HG03159 (cell line): ENCODE measurements at regions not wholly inside any gene's neighbourhood (a gene's known extent, or its start where the extent isn't known, plus 50 kb on each side); places are given as distances from the start of the nearest gene placed in this dataset.
"Not testable (repeated sequence)": the region's sequence is repeated elsewhere in the genome, so short reads cannot be mapped to it uniquely, and the experiment has no call there.

Source experiments
- ATAC-seq: cut with Tn5 transposase; IDR thresholded peaks from one replicate; pipeline ENCODE4 v1.9.1; 2021; ENCODE audit warnings: mild to moderate bottlenecking, moderate library complexity; ENCODE audit not compliant: unreplicated experiment

DNA sequence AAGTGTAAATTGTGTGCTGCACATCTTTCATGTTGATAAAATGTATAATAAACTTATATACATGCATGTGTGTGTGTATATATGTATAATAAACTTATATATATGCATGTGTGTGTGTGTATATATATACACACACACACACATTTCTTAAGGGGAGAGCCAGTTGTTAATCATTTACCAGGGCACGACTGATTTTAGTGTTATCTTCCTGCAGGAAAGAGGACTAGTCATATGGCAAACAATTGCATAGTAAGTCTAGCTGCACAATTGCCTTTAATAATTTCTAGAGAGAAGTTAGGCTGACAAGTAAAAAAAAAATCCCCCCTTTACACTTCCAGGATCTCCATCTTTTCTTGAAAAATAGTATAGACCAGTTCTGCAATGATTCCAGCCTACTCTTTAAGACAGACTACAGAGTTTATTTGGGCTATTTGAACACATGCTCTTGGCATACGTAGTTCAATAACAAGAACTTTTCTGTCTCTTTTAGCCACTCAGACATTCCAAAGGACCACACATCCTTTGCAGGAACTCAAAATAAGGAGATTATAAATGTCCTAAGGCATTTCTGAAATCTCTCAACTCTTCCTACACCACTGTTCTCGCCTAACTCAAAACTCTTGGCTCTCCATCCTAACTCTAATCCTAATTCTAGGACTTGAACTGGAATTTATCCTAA is 163.6 kb upstream of the SETMAR start:
- ATAC-seq = peak; percentile 53

DNA sequence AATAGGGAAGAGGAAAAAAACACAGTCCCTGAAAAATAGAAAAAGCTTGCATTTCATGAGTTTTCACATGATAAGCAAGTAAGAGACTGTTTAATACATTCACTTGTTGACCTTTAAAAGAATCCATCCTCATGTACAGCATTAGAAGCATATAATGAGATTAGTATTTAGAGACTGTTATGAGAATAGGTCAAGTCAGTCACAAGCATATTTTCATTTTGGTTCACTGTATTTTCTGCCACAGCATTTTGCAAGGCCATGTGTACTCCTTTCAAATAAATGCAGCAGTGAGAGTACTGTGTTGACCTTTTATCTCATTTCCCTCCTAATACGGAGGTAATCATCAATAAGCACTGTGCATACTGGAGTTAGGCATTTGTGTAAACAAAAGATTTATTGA is 162.2 kb upstream of the SETMAR start:
- ATAC-seq = no peak

DNA sequence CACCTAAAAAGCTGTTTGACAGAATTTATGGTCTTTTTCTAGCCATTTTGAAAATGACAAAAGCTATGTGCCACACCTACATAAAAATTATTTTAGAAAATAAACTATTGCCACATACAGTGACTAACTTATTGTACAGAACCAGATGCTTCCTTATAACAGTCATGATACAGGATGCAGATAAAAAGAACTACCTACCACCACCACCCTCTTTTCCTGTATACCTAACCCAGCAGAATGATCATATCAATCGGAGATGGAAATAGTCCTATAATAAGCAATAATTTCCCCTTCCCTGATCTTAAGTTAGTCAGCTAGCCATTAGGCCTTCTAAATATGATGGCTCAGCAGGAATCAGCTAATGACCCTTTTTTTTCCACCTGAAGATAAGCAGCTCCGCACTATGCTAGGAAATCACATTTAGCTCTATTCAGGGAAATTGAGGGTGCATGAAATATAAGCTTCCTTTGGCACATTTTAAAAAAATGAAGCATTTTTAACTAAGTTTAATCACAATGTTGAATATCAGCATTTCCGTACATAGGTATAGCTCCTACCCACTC is 155.5 kb upstream of the SETMAR start:
- ATAC-seq = no peak

DNA sequence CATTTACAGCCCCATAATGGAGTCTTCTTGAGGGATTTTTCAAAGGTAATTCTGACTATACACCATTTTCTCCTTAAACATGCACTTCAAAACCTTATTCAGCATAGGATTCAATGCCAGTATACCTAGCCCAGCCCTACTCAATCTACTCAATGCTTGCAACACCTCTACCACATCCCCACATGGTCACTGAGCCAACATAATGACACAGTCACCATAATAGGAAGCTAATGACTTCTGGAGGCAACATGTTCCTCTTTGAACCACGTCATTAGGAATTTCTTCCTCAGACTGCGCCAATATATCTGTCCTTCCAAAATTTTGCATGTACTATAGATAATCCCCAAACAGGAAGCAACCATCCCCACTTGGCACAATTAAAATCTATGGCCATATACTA is 153.9 kb upstream of the SETMAR start:
- no peak for ATAC-seq

DNA sequence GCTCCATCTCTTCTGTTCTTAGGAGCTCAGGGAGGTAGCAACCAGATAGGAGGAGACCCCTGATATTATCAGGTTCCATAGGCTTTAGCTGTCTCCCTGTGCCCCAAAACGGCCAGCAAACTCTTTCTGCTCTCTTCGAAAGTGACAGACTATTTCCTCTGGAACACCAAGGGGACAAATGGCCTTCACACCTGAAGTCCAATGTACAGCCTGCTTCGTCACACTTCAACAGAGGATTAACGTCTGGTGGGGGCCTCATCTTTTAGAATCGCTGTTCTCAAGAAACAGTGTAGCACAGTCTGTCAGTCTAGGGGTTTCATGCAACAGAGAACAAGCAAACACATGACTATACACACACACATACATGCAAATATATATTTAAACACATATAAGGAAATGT is 152.4 kb upstream of the SETMAR start:
- no peak for ATAC-seq

DNA sequence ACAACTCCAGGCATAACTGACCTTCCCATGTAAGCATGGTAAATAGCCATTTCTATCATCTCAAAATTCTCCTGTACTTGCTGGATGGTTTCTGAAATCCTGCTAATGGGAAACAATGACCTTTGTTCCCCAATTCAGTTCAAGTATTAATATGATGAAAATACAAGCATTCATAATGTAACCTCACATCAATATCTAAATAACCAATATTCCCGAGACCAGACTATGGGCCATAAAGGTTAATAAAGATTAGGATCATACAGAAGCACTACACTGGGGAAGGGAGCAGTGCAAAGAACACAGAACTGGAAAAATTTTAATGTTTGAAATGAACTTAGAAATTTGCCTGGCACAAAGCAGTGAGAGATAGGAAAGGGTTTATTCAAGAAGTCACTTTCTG is 151.3 kb upstream of the SETMAR start:
- no peak for ATAC-seq

DNA sequence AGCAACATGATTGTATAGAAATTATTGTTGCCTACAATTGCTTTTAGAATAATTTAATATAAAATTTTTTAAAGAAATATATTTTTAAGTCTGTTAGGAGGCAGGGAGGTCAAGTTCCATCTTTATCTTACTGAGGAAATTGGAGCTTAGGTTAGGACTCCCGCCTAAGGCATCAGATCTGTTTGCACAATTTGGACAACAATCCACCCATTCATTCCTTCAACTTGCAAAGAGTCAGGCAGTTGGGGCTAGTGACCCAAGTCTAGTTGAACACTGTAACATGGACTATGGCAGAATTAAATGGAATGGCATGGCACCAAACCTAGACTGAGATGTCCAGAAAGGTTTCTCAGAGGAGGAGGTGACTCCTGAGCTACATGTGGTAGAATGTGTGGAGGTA is 149.4 kb upstream of the SETMAR start:
- ATAC-seq = no peak

DNA sequence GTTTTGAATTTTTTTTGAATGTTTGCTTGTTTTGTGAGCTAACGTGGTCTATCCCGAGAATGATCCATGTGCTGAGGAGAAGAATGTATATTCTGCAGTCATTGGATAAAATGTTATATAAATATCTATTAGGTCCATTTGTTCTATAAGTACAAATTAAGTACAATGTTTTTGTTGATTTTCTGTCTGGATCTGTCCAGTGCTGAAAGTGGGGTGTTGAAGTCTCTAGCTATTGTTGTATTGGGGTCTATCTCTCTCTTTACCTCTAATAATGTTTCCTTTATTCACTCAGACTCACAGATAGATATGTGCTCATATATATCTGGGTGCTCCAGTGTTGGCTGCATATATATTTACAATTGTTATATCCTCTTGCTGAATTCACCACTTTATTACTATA is 144.8 kb upstream of the SETMAR start:
- no peak for ATAC-seq

DNA sequence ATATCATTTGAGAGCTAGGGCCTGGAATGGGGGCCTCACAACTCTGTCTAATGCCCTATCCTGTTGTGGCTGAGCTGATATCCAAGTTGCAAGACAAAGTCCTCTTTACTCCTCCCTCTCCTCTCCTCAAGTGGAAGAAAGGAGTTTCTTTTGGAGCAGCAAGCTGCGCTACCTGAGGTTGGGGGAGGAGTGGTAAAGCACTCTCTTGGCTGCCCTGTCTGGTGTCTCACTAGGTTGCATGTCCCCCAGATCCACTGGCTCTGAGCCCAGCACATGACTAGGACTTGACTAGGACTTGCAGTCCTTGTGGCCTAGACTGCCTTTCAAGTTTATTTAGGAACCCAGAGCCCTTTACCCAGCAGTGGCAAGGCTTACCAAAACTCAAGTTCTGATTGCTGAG is 141.1 kb upstream of the SETMAR start:
- ATAC-seq = no peak

DNA sequence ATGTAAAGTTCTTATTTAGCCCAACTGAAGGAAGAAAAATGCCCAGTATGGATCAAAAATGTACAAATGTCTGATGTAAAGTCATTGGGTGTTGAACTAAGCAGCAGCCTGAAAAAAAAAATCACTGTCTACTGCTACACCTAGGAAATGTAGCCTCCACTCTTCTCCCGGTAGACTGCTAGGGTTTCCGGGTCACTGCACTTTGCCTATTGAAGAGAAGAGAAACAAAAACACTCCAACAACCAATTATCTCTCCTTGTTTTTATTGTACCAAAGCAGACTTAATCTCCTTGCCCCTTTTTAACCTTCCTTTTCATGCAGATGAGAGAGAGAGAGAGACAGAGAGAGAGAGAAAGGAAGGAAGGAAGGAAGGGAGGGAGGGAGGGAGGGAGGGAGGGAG is 140.2 kb upstream of the SETMAR start:
- no peak for ATAC-seq

DNA sequence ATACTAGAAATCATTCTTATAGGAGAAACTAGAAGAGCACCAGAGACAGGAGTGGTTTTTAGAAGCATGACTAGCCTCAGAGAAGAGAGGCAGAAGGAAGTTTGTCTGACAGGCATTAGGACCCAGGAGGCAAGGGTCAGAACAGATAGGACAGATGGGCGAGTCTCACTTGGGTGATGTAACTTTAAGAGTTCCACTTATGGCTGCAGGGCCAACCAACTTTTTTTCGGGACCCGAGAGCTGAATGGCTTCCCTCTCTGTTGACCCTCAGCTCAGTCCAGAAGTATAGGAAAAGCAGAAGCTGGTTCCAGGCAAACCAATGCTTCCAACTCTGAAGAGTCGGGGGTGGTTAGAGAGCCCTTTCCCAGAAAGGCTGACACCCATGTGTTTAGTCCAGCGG is 136.6 kb upstream of the SETMAR start:
- ATAC-seq = no peak

DNA sequence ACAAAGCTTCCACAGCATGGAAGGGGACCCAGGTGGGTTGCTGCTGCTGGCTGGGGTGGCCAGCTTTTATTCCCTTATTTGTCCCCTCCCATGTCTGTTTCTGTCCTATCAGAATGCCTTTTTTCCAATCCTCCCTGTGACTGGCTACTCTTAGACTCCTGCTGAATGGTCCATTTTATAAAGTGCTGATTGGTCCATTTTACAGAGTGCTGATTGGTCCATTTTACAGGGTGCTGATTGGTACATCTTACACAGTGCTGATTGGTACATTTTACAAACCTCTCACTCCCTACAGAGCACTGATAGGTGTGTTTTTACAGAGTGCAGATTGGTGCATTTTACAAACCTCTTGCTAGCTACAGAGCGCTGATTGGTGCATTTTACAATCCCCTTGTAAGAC is 135.9 kb upstream of the SETMAR start:
- not testable (repeated sequence) for ATAC-seq

DNA sequence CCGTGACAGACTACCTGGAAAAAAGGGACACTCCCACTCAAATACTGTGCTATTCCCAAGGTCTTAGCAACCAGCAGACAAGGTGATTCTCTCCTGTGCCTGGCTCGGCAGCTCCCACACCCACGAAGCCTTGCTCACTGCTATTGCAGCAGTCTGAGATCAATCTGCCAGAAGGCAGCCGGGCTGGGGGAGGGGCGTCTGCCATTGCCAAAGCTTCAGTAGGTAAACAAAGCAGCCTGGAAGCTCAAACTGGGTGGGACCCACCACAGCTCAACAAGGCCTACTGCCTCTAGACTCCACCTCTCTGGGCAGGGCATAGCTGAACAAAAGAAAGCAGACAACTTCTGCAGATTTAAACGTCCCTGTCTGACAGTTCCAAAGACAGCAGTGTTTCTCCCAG is 128.4 kb upstream of the SETMAR start:
- ATAC-seq = no peak

DNA sequence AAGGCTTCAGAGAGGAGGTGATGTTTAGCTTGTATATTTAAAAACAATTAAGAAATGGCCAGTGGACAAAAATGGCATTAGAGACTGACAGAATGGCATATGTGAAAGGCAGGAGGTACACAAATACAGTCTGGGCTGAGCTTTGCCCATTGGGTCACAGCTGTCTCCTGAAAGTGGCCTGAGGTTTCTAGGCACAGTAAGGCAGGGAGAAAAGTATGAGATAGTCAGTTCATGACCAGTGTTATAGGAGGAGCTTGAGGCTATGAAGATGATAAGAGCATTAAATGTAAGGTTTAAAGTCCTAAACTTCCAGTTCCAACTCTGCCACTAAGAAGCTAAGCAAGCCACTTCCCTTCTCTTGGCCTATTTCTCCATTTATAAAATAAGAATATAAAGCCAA is 111.2 kb upstream of the SETMAR start:
- ATAC-seq = no peak

DNA sequence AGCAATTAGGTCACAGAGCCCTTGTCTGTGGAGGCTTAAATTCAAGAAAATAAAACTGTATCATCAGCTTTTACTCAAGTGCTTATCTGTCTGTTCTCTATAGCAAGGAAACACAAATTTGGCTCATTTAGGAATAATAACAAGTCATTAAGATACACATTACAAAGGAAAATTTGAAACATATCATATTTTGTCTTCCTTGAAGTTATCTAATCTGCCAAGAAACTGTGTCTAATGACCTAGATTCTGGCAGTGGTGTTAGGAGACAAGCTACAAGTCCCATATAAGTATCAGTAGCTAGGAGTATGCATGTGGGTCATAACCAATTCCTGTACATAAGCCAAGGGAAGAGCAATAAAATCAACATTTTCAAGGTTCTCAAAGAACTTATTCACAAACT is 108.2 kb upstream of the SETMAR start:
- no peak for ATAC-seq

DNA sequence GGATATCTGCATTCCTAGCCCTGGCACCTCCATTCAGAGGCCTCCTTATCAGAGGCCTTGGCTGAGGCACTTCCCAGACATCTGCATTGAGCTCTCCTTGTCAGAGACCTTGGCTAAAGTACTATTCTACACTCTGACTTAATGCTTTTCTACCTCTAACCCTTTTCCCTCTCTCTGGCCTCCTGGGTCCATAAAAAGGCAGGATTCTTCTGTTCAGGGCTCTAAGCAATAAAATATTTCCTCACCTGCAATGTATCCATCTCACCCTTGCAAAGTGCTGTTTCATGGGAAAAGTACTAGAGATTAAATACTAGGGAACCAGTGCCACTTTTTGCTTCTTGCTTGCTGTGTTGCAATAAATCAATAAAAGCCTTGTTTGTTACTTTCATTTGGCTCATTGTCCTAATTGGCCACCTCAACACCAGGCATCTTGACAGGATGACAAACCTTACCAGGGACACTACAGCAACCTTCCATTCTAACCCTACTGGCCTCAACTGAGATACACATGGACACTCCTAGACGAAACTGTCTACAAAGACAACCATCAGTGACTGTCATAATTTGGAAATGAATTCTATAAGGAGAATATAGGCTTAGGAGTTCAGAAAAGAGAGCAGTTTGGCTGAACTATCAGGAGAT is 106.5 kb upstream of the SETMAR start:
- ATAC-seq = no peak

DNA sequence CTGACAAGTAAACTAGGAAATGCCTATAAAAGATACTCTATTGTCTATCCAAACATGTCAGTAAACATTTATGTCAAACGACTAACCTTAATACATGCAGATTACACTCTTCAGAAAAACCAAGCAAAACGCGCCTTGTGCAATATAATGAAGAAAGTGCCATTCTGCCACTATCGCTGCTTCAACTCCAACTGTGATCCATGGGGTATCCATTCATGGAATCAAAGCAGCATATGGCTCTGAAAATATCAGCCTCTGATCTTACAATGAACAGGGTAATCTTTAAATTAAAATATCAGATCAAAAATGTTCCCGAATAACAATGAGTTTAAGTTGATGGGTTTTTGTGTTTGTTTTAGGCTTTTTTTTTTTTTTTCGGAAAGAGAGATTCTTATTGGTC is 105.5 kb upstream of the SETMAR start:
- no peak for ATAC-seq

DNA sequence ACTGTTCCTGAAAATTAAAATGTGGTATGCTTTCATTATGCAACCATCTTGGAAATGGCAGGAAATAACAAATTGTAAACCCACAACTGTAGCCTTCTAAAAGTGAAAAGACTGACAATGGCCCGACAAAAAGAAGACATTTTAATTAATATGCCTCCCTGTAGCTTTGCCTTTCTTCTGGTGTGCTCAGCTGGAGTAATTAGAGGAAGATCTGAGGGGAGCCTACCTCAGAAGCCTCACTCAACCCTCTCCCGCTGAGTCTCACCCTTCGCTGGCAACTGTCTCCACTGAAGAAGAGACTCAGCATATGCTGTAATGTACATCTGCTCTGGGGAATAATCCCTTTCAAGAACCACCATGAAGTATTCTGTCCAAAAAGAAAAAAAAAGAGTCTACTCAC is 104.7 kb upstream of the SETMAR start:
- no peak for ATAC-seq

DNA sequence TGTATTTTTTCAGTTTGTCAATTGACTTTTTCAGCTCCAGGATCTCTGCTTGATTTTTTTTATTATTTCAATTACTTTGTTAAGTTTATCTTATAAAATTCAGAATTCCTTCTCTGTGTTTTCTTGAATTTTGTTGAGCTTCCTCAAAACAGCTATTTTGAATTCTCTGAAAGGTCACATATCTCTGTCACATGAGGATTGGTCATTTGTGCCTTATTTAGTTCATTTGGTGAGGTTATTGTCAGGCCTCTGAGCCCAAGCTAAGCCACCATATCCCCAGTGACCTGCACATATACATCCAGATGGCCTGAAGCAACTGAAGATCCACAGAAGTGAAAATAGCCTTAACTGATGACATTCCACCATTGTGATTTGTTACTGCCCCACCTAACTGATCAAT is 98.4 kb upstream of the SETMAR start:
- ATAC-seq = not testable (repeated sequence)

DNA sequence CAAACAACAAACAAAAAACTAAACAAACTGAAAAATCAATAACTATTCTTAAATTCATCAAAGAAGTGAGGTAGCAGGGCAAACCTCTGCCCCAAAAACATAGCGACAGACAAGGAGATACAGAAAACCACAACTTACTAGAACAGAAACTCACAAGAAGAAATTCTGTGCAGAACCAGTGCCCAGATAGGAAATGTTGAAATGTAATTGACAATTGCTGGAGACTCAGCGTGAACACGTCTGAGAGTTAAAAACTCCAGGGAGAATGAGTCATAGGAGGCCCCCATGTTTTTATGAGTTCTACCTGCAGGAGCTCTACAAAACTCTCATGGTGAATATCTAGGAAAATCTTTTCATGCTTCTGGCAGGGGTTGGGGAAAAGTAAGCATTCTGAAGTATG is 95.5 kb upstream of the SETMAR start:
- ATAC-seq = no peak

DNA sequence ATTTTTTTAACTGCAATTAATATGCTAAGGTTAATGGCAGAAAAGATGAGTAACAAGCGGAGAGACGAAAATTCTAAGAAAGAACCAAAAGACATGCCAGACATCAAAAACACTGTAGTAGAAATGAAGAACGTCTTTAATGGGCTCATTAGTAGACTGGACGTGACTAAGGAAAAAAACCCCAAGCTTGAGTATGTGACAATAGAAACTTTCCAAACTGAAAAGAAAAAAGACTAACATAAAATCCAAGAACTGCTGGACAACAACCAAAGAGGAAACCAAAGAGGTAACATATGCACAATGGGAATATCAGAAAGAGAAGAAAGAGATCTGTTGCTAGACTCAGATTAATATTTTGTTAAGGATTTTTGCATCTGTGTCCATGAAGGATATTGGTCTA is 94.6 kb upstream of the SETMAR start:
- no peak for ATAC-seq

DNA sequence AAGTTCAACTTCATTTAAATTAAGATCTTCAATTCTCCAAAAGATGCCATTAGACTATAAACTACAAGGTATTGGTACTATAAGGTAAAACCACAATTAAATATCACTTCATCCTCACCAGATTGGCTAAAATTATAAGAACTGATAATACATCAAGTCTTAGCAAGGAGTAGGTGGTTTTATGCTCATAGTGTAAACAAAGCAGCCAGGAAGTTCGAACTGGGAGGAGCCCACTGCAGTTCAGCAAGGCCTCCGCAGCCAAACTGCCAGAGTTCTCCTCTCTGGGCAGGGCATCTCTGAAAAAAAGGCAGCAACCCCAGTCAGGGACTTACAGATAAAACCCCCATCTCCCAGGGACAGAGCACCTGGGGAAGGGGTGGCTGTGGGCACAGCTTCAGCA is 91.6 kb upstream of the SETMAR start:
- ATAC-seq = no peak

DNA sequence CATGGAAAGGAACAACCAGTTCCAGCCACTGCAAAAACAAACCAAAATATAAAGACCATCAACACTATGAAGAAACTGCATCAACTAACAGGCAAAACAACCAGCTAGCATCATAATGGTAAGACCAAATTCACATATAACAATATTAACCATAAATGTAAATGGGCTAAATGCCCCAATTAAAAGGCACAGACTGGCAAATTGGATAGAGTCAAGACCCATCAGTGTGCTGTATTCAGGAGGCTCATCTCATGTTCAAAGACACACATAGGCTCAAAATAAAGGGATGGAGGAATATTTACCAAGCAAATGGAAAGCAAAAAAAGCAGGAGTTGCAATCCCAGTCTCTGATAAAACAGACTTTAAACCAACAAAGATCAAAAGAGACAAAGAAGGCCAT is 89.7 kb upstream of the SETMAR start:
- not testable (repeated sequence) for ATAC-seq
